IMR-90 (cell line): ENCODE measurements at regions not wholly inside any gene's neighbourhood (a gene's known extent, or its start where the extent isn't known, plus 50 kb on each side); places are given as distances from the start of the nearest gene placed in this dataset.

Source experiments
- ATAC-seq: fragments of 200-7000 bp; cut with Tn5 transposase; 2 replicates; pipeline ENCODE4 v1.9.1; 2020; ENCODE audit warnings: low read depth, mild to moderate bottlenecking, moderate library complexity
- BruUV-seq: library from RNA; stranded (reverse); fragments of 400-500 nt; replicated peaks from 2 replicates; lab custom pipeline; 2021; lab: Mats Ljungman, UMichigan
- CTCF ChIA-PET: fragments of 300-600 bp; formaldehyde crosslinking; extraction: SDS; loops from one replicate; lab custom pipeline; 2021; ENCODE audit warnings: antibody characterized with exemption; lab: Yijun Ruan, JAX
- POLR2A ChIA-PET: fragments of 300-600 bp; sonication (Branson Sonifier 250); formaldehyde crosslinking; loops from one replicate; lab custom pipeline; 2022; ENCODE audit warnings: antibody characterized with exemption; ENCODE audit not compliant: unreplicated experiment; lab: Charles Lee
- DNase-seq: peaks from one replicate; pipeline ENCODE4 v3.0.0; 2013
- H2AFZ ChIP-seq: replicated peaks from 2 replicates; pipeline ENCODE3; 2013; ENCODE audit warnings: low read length, mild to moderate bottlenecking; ENCODE audit not compliant: poor library complexity
- H2AK5ac ChIP-seq: 2 replicates; pipeline ENCODE4 v1.6.1; 2013; ENCODE audit warnings: low read depth, low read length, inconsistent platforms
- H2AK9ac ChIP-seq: replicated peaks from 2 replicates; pipeline ENCODE3; 2013; ENCODE audit warnings: mild to moderate bottlenecking, low read depth, low read length, moderate library complexity; ENCODE audit not compliant: poor library complexity
- H2BK120ac ChIP-seq: 2 replicates; pipeline ENCODE4 v1.6.1; 2013; ENCODE audit warnings: low read depth, low read length, inconsistent platforms
- H2BK15ac ChIP-seq: 3 replicates; pipeline ENCODE4 v1.6.1; 2013; ENCODE audit warnings: low read depth, low read length, inconsistent platforms
- H2BK20ac ChIP-seq: 2 replicates; pipeline ENCODE4 v1.6.1; 2013; ENCODE audit warnings: low read depth, mild to moderate bottlenecking, inconsistent platforms, low read length, moderate library complexity
- H2BK5ac ChIP-seq: 2 replicates; pipeline ENCODE4 v1.6.1; 2013; ENCODE audit warnings: mild to moderate bottlenecking, low read depth, low read length, inconsistent platforms; ENCODE audit not compliant: poor library complexity, severe bottlenecking
- H3K14ac ChIP-seq: replicated peaks from 2 replicates; pipeline ENCODE4 v1.6.1; 2013; ENCODE audit warnings: low read depth, low read length, inconsistent platforms
- H3K18ac ChIP-seq: 2 replicates; pipeline ENCODE4 v1.6.1; 2013; ENCODE audit warnings: low read depth, low read length, control low read depth
- H3K23ac ChIP-seq: 2 replicates; pipeline ENCODE4 v1.6.1; 2013; ENCODE audit warnings: low read depth, low read length, inconsistent platforms
- H3K27ac ChIP-seq: 2 replicates; pipeline ENCODE4 v1.5.1; 2013; ENCODE audit warnings: mild to moderate bottlenecking, control low read depth, low read length; ENCODE audit not compliant: insufficient read depth
- H3K27me3 ChIP-seq: 2 replicates; pipeline ENCODE4 v1.6.1; 2013; ENCODE audit warnings: low read length; ENCODE audit not compliant: control insufficient read depth, insufficient read depth
- H3K36me3 ChIP-seq: 2 replicates; pipeline ENCODE4 v1.6.1; 2013; ENCODE audit warnings: low read length, mixed read lengths; ENCODE audit not compliant: control insufficient read depth, insufficient read depth
- H3K4ac ChIP-seq: 2 replicates; pipeline ENCODE4 v1.6.1; 2013; ENCODE audit warnings: low read depth, low read length, inconsistent platforms
- H3K4me1 ChIP-seq: 2 replicates; pipeline ENCODE4 v1.6.1; 2013; ENCODE audit warnings: low read length, mixed read lengths; ENCODE audit not compliant: control insufficient read depth, insufficient read depth
- H3K4me2 ChIP-seq: 2 replicates; pipeline ENCODE4 v1.6.1; 2013; ENCODE audit warnings: low read depth, mild to moderate bottlenecking, control low read depth, low read length, moderate library complexity
- H3K4me3 ChIP-seq: 2 replicates; pipeline ENCODE4 v1.5.1; 2013; ENCODE audit warnings: low read depth, mild to moderate bottlenecking, control low read depth, low read length, moderate library complexity; ENCODE audit not compliant: insufficient read depth
- H3K56ac ChIP-seq: 2 replicates; pipeline ENCODE4 v1.6.1; 2013; ENCODE audit warnings: low read length, inconsistent platforms; ENCODE audit not compliant: insufficient read depth; ENCODE audit errors: extremely low read depth
- H3K79me1 ChIP-seq, 2 experiments: 2 replicates each; pipeline ENCODE4 v1.6.1; 2013; ENCODE audit warnings: low read length in 2 of 2, inconsistent platforms in 1 of 2, low read depth in 1 of 2
- H3K9ac ChIP-seq: 2 replicates; pipeline ENCODE4 v1.6.1; 2013; ENCODE audit warnings: low read depth, low read length, control low read depth
- H3K9me1 ChIP-seq: 2 replicates; pipeline ENCODE4 v1.6.1; 2013; ENCODE audit warnings: low read length, inconsistent platforms; ENCODE audit not compliant: insufficient read depth
- H3K9me3 ChIP-seq: 2 replicates; pipeline ENCODE4 v1.6.1; 2013; ENCODE audit warnings: low read length; ENCODE audit not compliant: control insufficient read depth, insufficient read depth
- H4K20me1 ChIP-seq: 2 replicates; pipeline ENCODE4 v1.6.1; 2013; ENCODE audit warnings: low read length, inconsistent platforms; ENCODE audit not compliant: insufficient read depth
- H4K5ac ChIP-seq: 2 replicates; pipeline ENCODE4 v1.6.1; 2013; ENCODE audit warnings: mild to moderate bottlenecking, low read depth, low read length, control low read depth
- H4K8ac ChIP-seq, 2 experiments: 2 replicates each; pipeline ENCODE4 v1.6.1; 2013; ENCODE audit warnings: low read depth in 2 of 2, low read length in 2 of 2, control low read depth in 1 of 2, inconsistent platforms in 1 of 2
- H4K91ac ChIP-seq: 2 replicates; pipeline ENCODE4 v1.6.1; 2013; ENCODE audit warnings: low read depth, low read length, inconsistent platforms; ENCODE audit not compliant: insufficient read depth
- CEBPB ChIP-seq: IDR thresholded peaks from 2 replicates; pipeline ENCODE4 v1.6.1; 2012; ENCODE audit warnings: low read depth, low read length, improper control_type of control experiment
- CHD1 ChIP-seq: IDR thresholded peaks from 2 replicates; pipeline ENCODE4 v1.6.1; 2012; ENCODE audit warnings: low read depth, low read length, improper control_type of control experiment
- FOS ChIP-seq: fragments of 150-350 bp; IDR thresholded peaks from 2 replicates; pipeline ENCODE4 v1.6.1; 2016; ENCODE audit warnings: low read depth, low read length
- MAFK ChIP-seq: IDR thresholded peaks from 2 replicates; pipeline ENCODE4 v1.6.1; 2012; ENCODE audit warnings: low read depth, low read length, improper control_type of control experiment
- MAZ ChIP-seq: IDR thresholded peaks from 2 replicates; pipeline ENCODE4 v1.6.1; 2012; ENCODE audit warnings: low read depth, mild to moderate bottlenecking, low read length, improper control_type of control experiment, moderate library complexity, borderline replicate concordance
- RCOR1 ChIP-seq: IDR thresholded peaks from 2 replicates; pipeline ENCODE4 v1.6.1; 2012; ENCODE audit warnings: mild to moderate bottlenecking, low read length, improper control_type of control experiment; ENCODE audit not compliant: insufficient replicate concordance
- RFX5 ChIP-seq: IDR thresholded peaks from 2 replicates; pipeline ENCODE4 v1.8.0; 2012; ENCODE audit warnings: low read depth, mild to moderate bottlenecking, low read length, moderate library complexity
- WGBS, 2 experiments: methylation state at CpG; one replicate each; pipeline versions ENCODE4 v1.1.5 to v1.1.7; 2013; ENCODE audit warnings: missing lambda C conversion rate in 2 of 2; ENCODE audit not compliant: insufficient read length in 1 of 2; ENCODE audit errors: extremely low coverage in 2 of 2; 5-methylcytosine and 5-hydroxymethylcytosine counted together
- dilution Hi-C: fragments of 300-500 bp; cut with HindIII; formaldehyde crosslinking; loops from one replicate; pipeline ENCODE4 v1.14.3; 2018; ENCODE audit warnings: low sequenced_read_pairs; ENCODE audit not compliant: unreplicated experiment
- in situ Hi-C: fragments of 300-500 bp; cut with MboI; formaldehyde crosslinking; loops from 3 replicates; pipeline ENCODE4 v1.14.3; 2019; ENCODE audit warnings: low sequenced_read_pairs, inconsistent platforms, mixed read lengths
- intact Hi-C: fragments of 100-400 bp; cut with micrococcal nuclease; formaldehyde crosslinking; loops from 2 replicates; pipeline ENCODE4 v1.10.0; 2022
- TF ChIP-seq, protein P1 (sequence below): conservative IDR thresholded peaks from 2 replicates; pipeline ENCODE4 v1.5.1; 2012; ENCODE audit warnings: mild to moderate bottlenecking, low read depth, low read length, improper control_type of control experiment
- TF ChIP-seq, protein P2 (sequence below): fragments of 150-350 bp; IDR thresholded peaks from 2 replicates; pipeline ENCODE4 v1.6.1; 2016; ENCODE audit warnings: low read depth, mild to moderate bottlenecking, low read length, moderate library complexity, borderline replicate concordance

DNA sequence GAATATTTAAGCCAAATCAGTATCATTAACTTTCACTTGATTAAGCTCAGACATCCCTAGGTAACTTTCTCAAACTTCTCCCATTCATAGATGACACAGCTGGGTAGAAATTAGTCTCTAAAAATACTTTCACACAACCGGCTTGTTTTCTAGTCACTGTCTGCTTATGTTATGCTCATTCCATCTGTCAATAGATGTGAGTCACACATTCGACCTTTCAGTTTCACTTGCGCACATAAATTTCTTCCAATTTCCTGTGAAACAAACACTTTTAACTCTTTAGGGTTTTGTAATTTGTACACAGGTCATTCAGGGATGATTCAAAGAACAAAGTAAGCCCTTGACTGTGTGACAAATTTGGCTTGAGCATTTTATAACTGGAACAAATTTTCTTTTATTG is 723.0 kb downstream of the KCNA4 start:
- Histone ChIP-seq H3K9ac (peak overlapping the region; percentile 39; the same call in 1 of the 2 replicates), H3K14ac (no peak overlapping the region), H3K18ac (peak overlapping the region; percentile 55; the same call in 1 of the 2 replicates), H4K8ac (peak overlapping the region; percentile 73 to 87; a peak in 1 of 4 replicates), H2BK20ac (no peak overlapping the region), H4K91ac (no peak overlapping the region), H3K9me1 (no peaks in the 10 kb centered on the region), H2BK120ac (peak overlapping the region; percentile 16; the same call in 1 of the 2 replicates), H3K36me3 (no peaks in the 10 kb centered on the region), H2AFZ (no peak overlapping the region), H3K27ac (peak overlapping the region; percentile 37; the same call in 1 of the 2 replicates), H2BK5ac (peak overlapping the region; percentile 67), H3K23ac (no peak overlapping the region), H3K56ac (no peak overlapping the region; the same call in 1 of the 2 replicates), H3K4me1 (peaks cover 1% of the 10 kb centered on the region; the same call in 1 of the 2 replicates), H3K4me3 (no peak overlapping the region), H3K79me1 (peaks cover 0 to 4% of the 10 kb centered on the region in 2 experiments; a peak in 1 of 4 replicates), H2AK5ac (no peak overlapping the region), H3K4me2 (peak overlapping the region; percentile 11; the same call in 1 of the 2 replicates), H4K5ac (no peak overlapping the region; the same call in 1 of the 2 replicates), H3K9me3 (no peaks in the 10 kb centered on the region), H2BK15ac (no peak overlapping the region), H3K4ac (no peak overlapping the region; the same call in 1 of the 2 replicates), H3K27me3 (no peaks in the 10 kb centered on the region), H2AK9ac (no peak overlapping the region), H4K20me1 (no peaks in the 10 kb centered on the region)
- dilution Hi-C loops (no loop called here), intact Hi-C loops (no loop called here), in situ Hi-C loops (no loop called here)
- peak; percentile 94 for DNase-seq
- peak; percentile 81 for TF ChIP-seq FOS
- TF ChIP-seq, protein P1, sequence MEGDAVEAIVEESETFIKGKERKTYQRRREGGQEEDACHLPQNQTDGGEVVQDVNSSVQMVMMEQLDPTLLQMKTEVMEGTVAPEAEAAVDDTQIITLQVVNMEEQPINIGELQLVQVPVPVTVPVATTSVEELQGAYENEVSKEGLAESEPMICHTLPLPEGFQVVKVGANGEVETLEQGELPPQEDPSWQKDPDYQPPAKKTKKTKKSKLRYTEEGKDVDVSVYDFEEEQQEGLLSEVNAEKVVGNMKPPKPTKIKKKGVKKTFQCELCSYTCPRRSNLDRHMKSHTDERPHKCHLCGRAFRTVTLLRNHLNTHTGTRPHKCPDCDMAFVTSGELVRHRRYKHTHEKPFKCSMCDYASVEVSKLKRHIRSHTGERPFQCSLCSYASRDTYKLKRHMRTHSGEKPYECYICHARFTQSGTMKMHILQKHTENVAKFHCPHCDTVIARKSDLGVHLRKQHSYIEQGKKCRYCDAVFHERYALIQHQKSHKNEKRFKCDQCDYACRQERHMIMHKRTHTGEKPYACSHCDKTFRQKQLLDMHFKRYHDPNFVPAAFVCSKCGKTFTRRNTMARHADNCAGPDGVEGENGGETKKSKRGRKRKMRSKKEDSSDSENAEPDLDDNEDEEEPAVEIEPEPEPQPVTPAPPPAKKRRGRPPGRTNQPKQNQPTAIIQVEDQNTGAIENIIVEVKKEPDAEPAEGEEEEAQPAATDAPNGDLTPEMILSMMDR: no peak
- no peak for TF ChIP-seq MAZ
- no peak for TF ChIP-seq CEBPB
- TF ChIP-seq, protein P2, sequence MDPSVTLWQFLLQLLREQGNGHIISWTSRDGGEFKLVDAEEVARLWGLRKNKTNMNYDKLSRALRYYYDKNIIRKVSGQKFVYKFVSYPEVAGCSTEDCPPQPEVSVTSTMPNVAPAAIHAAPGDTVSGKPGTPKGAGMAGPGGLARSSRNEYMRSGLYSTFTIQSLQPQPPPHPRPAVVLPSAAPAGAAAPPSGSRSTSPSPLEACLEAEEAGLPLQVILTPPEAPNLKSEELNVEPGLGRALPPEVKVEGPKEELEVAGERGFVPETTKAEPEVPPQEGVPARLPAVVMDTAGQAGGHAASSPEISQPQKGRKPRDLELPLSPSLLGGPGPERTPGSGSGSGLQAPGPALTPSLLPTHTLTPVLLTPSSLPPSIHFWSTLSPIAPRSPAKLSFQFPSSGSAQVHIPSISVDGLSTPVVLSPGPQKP: no peak
- TF ChIP-seq RCOR1: no peak
- no peak for TF ChIP-seq MAFK
- TF ChIP-seq RFX5: no peak
- no peak for TF ChIP-seq CHD1
- no TSS peak for BruUV-seq
- ChIA-PET CTCF (interaction anchor here (0.8 to 2.0 kb wide), 3 partner anchors 8 to 34 kb away, joined by 3 to 4 read pairs (median 3); no protein-coding TSS in a partner anchor), POLR2A (no interaction called here)
- 0% methylated on average over 1 of the region's 3 CpGs; no CpG with 5 or more reads in 1 of the 2 experiments for WGBS, 2 experiments
- ATAC-seq: peak; percentile 86
